ENCODE measurements at regions not wholly inside any gene's neighbourhood (a gene's known extent, or its start where the extent isn't known, plus 50 kb on each side); places are given as distances from the start of the nearest gene placed in this dataset.

DNA sequence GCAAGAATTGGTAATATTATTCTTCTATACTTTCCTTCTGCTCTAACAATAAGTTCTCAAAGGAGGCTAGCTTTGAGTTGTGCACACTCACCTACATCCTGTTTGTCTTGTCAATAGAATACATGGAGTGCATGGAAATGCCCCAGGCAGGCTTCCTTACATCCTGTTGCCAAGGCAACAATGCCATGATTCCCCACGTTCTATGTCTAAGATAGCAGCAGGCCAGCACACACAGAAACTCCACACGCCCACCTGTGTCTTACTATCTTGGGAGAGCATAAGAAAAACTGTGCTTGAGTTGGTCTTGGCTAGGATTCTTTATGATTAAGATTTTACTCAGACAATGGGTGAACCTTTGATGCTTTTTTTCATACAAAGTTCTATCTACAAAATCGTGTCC lies 379.2 kb downstream of the AASDHPPT start:
- Histone ChIP-seq H3K9me3 (replicated peaks in 1 of 2; ENCODE audit: control insufficient read depth in 1 of 2, insufficient read depth in 1 of 2, low read length in 2 of 2) (peaks cover 4 to 13% of the 10 kb centered on the region in 2 donors), H3K27ac (ENCODE audit: low read depth in 1 of 2, low read length in 2 of 2) (no peak overlapping the region), H3K79me2 (ENCODE audit: insufficient read depth, low read length) (no peaks in the 10 kb centered on the region), H3K9ac (ENCODE audit: insufficient read depth, low read length, poor library complexity, severe bottlenecking) (no peak overlapping the region), H2AFZ (ENCODE audit: insufficient read depth, low read depth, low read length, poor library complexity, severe bottlenecking) (no peak overlapping the region), H3K4me1 (ENCODE audit: control insufficient read depth in 1 of 2, insufficient read depth in 2 of 2, low read length in 2 of 2) (no peaks in the 10 kb centered on the region), H4K20me1 (ENCODE audit: insufficient read depth, low read length) (no peaks in the 10 kb centered on the region), H3K36me3 (replicated peaks in 1 of 2; ENCODE audit: control insufficient read depth in 1 of 2, insufficient read depth in 2 of 2, low read length in 2 of 2) (no peaks in the 10 kb centered on the region), H3K4me3 (replicated peaks in 1 of 3; ENCODE audit: low read depth in 2 of 3, low read length in 3 of 3) (no peak overlapping the region), H3K27me3 (ENCODE audit: control insufficient read depth in 2 of 2, insufficient read depth in 2 of 2, low read length in 2 of 2) (no peaks in the 10 kb centered on the region), H3K4me2 (replicated peaks; ENCODE audit: extremely low read depth, low read length, poor library complexity, severe bottlenecking) (no peak overlapping the region)
- no peak for DNase-seq
- no peaks in the 10 kb centered on the region for H3K4me1 Mint-ChIP-seq
- H3K27me3 Mint-ChIP-seq (ENCODE audit: low read depth in 3 of 3) = no peaks in the 10 kb centered on the region
- TF ChIP-seq, protein P1, sequence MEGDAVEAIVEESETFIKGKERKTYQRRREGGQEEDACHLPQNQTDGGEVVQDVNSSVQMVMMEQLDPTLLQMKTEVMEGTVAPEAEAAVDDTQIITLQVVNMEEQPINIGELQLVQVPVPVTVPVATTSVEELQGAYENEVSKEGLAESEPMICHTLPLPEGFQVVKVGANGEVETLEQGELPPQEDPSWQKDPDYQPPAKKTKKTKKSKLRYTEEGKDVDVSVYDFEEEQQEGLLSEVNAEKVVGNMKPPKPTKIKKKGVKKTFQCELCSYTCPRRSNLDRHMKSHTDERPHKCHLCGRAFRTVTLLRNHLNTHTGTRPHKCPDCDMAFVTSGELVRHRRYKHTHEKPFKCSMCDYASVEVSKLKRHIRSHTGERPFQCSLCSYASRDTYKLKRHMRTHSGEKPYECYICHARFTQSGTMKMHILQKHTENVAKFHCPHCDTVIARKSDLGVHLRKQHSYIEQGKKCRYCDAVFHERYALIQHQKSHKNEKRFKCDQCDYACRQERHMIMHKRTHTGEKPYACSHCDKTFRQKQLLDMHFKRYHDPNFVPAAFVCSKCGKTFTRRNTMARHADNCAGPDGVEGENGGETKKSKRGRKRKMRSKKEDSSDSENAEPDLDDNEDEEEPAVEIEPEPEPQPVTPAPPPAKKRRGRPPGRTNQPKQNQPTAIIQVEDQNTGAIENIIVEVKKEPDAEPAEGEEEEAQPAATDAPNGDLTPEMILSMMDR (IDR thresholded peaks at IDR 0.05) = no peak
- intact Hi-C loops (cut with micrococcal nuclease) = no loop called here
- peaks cover 0 to 12% (median 4%) of the 10 kb centered on the region in 7 donors for H3K9me3 Mint-ChIP-seq
- no CpG with 5 or more reads among the region's 3 CpGs for WGBS (ENCODE audit: insufficient coverage)
- no peak overlapping the region for H3K27ac Mint-ChIP-seq
- H3K4me3 Mint-ChIP-seq = no peak overlapping the region
- no peaks in the 10 kb centered on the region for H3K36me3 Mint-ChIP-seq

DNA sequence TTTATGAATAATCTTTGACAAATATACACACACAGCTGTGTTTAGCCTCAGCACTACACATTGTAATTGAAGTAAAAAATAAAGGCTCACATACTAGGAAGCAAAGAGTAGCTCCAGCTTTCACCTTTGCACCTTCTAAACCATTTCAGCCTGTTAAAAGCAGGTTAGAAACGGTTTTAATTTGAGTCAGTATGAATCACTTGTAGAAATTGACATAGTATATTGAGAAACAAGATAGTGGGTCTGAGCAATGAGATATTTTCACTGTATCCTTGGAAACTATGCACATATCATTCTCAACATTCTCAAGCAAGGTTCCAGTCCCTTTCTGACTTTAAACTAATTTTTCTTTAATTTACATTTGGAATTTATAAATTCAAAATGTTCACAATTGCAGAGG lies 380.3 kb downstream of the AASDHPPT start:
- Histone ChIP-seq H3K36me3 (replicated peaks in 1 of 2; ENCODE audit: control insufficient read depth in 1 of 2, insufficient read depth in 2 of 2, low read length in 2 of 2) (no peaks in the 10 kb centered on the region), H3K27me3 (ENCODE audit: control insufficient read depth in 2 of 2, insufficient read depth in 2 of 2, low read length in 2 of 2) (no peaks in the 10 kb centered on the region), H3K27ac (ENCODE audit: low read depth in 1 of 2, low read length in 2 of 2) (no peak overlapping the region), H3K9me3 (replicated peaks in 1 of 2; ENCODE audit: control insufficient read depth in 1 of 2, insufficient read depth in 1 of 2, low read length in 2 of 2) (peaks cover 4 to 9% of the 10 kb centered on the region in 2 donors), H3K79me2 (ENCODE audit: insufficient read depth, low read length) (no peaks in the 10 kb centered on the region), H3K9ac (ENCODE audit: insufficient read depth, low read length, poor library complexity, severe bottlenecking) (no peak overlapping the region), H2AFZ (ENCODE audit: insufficient read depth, low read depth, low read length, poor library complexity, severe bottlenecking) (no peak overlapping the region), H4K20me1 (ENCODE audit: insufficient read depth, low read length) (no peaks in the 10 kb centered on the region), H3K4me1 (ENCODE audit: control insufficient read depth in 1 of 2, insufficient read depth in 2 of 2, low read length in 2 of 2) (no peaks in the 10 kb centered on the region), H3K4me2 (replicated peaks; ENCODE audit: extremely low read depth, low read length, poor library complexity, severe bottlenecking) (no peak overlapping the region), H3K4me3 (replicated peaks in 1 of 3; ENCODE audit: low read depth in 2 of 3, low read length in 3 of 3) (no peak overlapping the region)
- peaks cover 0 to 11% (median 4%) of the 10 kb centered on the region in 7 donors for H3K9me3 Mint-ChIP-seq
- no peaks in the 10 kb centered on the region for H3K27me3 Mint-ChIP-seq (ENCODE audit: low read depth in 3 of 3)
- DNase-seq = no peak
- H3K4me3 Mint-ChIP-seq = no peak overlapping the region
- no peaks in the 10 kb centered on the region for H3K36me3 Mint-ChIP-seq
- no peak overlapping the region for H3K27ac Mint-ChIP-seq
- TF ChIP-seq, protein P1 (IDR thresholded peaks at IDR 0.05) = no peak
- intact Hi-C loops (cut with micrococcal nuclease) = no loop called here
- WGBS (ENCODE audit: insufficient coverage) = no CpG with 5 or more reads among the region's 1 CpG
- no peaks in the 10 kb centered on the region for H3K4me1 Mint-ChIP-seq
